ENCODE measurements at regions not wholly inside any gene's neighbourhood (a gene's known extent, or its start where the extent isn't known, plus 50 kb on each side); places are given as distances from the start of the nearest gene placed in this dataset.

DNA sequence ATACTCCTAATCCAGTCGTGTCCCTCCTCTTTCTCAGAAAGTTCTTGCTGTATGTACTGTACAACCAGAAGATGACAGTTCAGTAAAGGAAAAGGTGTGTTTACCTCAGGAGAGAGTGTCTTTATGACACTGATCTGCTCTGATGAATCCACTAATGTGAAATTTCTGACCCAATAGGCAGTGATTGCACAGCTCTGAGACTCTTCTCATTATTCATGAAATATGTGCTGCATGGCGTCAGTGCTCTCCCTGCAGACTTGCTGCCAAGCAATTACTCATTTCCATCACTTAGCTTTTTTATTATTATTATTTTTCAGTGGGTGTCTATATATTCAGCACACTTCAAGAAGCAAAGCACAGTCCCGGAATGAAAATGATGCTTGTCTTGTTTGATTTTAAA lies 389.0 kb downstream of the RASEF start:
- no peak for DNase-seq

DNA sequence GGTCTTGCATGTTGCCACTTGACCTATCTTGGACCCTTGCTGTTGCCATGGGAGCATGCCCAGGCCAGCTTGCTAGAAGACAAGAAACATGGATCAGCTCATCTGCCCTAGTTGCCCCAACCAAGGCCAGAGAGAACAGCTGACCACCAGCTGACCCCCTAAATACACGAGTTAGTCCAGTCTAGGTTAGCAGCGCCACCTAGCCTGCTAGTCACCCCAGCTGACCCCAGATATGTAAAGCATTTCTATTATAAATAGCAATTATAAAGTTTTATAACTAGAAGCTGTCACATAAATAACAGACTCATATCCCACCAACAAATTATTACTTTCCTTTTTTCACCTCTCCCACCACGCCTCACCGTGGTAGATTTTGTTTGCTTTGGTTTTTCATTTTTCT lies 387.8 kb downstream of the RASEF start:
- no peak for DNase-seq

DNA sequence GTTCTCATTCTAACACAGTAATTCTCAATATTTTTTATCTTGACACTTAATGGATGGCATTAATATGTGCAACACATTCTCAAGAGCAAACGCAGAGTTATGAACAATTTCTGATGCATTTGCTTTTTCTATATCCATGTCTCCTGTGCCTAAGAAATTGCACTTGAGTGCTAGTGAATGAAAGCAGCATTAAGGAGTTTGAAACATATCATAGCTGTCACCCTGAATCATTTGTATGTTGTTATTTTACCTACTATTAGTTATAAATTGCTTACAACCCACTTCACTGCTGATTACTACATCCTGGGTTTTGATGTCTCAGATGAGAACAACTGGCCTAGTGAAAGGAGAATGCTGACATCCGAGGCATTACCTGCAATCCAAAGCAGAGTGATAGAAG lies 387.3 kb downstream of the RASEF start:
- DNase-seq: no peak

DNA sequence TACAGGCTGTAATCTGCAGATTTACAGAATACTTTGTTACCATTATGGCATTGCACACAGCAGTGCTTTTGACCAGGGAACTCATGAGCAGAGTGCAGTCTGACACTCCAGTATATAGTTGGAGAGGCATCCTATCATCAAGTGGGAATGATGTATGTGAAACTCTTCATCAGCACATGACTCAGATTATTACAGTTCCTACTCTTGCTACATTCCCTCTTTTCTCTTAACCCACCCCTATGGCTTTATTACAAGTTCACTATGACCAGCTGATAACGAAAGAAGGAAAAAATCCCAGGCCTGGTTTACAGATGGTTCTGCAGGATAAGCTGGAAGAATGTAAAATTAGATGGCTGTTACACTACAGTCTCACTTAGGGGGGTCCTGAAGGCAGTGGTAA lies 385.9 kb downstream of the RASEF start:
- DNase-seq: no peak

DNA sequence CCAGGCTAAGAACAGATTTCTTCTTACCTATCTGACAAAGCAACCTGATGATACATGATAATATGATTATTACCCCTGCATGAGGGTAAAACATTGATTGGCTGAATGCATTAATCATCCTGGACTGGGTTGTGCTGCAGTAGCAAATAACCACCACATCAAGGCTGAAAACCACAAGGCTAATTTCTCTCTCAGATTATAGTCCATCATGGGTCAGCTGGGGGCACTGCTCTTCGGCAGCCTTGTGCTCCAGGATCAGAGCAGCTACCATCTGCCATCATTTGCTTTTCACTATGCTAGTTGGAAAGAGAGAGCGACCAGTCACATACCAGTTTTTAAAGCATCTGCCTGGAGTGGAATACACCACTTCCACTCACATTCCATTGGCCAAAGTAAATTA lies 383.5 kb downstream of the RASEF start:
- DNase-seq: no peak

DNA sequence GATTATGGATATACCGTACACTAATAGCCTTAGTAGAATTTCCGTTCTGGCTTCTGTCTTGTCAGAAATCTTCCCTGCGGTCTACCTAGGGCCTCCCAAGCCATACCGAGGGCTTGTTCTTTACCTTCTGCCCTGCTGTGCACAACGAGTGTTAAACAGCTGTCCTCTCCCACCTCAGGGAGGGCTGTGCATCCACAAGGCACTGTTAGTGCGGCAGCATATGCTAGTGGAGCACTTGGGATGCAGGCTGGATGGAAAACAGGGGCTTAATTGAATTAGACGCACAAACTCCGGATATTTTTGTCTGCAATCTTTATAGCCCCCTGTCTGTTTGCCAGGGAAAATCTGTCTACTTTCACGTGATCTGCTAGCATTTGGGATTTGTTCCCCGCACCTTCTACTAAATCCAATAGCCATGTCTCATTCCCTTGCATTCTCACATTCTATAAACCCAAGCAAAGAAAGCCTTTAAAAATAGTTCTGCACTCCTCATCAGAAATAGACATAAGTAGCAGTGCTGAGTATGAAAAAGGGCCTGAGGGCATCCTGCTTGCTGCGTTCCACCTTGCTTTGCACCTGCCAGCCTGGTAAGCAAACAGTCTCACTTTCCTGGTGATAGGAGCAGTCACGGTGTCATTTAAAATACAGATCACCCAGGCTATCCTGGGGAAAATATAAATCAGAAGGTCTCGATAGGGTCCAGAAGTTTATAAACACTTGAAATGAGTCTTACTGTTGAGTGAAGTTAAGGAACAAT lies 382.6 kb downstream of the RASEF start:
- DNase-seq: no peak

DNA sequence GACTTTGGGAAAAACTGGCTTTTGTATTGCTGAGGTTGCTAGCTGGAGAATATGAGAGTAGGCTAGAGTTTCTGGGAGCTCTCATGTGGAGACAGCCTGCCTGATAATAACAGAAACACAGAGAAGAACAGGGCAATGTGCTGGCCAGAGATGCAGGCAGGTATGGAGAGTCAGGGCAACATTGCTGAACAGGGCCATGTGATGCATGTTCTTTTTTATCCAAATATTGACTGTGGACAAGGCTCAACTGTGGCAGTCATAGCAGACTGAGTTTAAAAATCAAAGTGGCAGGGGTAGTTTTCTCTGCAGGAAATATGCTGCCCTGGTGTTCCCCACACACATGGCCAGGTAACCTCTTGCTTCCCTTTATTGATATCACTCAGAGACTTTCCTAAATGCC lies 381.1 kb downstream of the RASEF start:
- DNase-seq: no peak

DNA sequence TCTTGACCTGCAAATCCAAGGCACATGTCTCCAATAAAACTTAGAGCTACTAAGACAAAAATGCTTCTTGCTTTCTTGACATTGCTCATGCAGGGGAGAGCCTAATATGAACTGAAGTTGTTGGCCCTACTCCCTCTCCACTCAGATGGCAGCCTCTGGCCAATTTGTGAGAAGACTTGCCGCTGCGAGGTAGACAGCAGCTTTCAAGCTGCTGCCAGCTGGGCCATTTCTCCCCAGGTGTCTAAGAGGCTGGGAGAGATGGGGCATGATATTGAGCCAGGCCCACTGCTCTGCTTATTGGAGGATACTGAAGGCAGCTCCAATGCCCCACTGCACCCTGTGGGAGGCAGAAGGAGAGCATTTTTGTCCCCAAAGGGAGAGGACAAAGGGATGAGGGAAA lies 380.5 kb downstream of the RASEF start:
- no peak for DNase-seq

DNA sequence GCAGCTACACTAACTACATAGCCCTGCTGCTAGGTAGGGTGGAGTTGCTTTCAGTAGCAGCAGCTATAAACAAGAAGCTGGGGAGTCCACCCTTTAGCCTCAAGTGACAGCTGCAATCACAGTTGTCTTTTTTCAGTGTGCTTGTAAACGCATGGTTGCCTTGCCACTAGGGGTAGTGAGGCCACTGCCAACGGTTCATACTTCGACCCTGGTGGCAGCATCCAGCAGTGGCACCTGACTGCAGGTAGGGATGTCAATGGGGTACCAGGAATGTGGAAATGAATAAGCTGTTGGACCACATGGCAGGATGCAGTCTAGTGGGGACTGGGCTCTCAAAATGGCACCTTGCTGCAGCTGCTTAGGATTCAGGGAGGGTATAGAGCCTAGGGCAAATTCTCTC lies 367.2 kb downstream of the RASEF start:
- DNase-seq: no peak

DNA sequence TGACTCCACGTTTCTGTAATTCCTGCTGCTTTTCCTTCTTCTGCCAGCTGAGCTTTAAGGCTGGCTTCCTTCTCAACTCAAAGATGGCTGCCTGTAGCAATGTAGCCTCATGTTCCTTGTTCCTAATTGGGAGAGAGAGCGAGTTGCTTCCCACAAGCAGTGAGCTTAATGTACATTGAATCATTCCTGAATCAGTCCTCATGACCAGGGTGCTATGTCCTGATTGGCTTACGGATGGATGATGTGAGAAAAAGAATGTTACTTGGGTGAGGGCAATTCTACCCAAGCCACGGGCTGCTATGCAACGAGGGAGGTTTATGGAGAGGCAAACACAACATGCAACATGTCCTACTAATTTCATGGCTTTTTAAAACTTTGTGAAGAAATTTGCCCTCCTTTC lies 356.2 kb downstream of the RASEF start:
- DNase-seq: no peak

DNA sequence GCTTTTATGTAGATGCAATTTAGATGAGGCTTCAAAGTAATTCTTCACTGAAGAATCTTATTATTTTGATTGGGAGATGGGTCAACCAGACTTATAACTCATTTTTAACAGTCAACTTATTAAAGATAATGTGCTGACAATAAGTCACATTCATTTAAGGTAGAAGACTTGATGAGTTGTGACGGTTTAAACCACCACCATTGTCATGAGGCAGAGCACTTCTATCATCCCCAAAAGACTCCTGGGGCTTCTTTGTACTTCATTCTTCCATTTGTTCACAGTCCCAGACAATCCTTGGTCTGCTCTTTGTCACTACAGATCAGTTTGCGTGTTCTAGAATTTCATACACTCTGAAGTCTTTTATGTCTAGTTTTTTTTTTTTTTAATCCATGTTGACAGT lies 346.1 kb downstream of the RASEF start:
- DNase-seq: no peak

DNA sequence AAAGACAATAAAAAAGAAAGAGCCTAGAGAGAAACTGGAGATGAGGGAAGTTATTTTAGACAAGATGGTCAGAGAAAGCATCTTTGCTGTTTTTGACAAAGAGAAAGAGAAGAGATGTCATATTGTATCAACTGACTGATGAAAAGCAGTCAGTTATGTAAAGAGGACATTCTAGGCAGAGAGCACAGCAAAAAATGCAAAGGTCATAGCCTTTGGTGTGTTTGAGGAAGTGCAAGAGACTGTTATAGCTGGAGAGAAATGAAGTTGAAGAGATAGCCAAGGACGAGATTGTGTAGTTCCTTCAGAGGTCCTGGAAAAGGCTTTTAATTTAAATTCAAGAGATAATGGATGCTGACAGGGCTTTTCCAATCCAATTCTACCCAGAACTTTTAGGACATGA lies 342.4 kb downstream of the RASEF start:
- DNase-seq: no peak

DNA sequence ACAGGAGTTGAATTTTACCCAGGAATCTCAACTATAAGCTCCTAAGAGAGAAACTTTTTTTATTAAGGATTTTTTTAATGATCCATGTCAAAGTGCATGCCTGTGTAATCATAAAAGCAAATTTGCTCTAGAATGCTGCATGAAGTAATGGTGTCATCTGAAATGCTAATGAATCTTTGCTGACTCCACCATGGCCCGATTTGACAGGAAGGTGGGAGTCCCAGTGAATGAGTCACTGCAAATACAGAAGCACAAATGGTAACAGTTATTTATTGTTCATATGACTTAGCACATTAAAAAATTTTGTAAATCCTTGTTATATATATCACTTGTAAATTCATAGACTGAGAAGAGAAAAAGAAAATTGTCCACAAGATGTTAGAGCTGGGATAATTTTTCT lies 341.3 kb downstream of the RASEF start:
- no peak for DNase-seq

DNA sequence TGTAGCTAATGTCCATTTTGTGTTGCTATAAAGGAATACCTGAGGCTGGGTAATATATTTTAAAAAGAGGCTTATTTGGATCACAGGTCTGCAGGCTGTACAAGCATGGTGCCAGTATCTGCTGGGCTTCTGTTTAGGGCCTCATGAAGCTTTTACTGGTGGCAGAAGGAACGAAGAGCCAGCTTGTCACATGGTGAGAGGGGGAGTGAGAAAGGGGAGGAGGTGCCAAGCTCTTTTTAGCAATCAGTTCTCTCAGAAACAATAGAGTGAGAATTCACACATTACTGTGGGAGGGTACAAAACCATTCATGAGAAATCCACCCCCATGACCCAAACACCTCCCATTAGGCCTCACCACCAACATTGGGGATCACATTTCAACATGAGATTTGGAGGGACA lies 340.9 kb downstream of the RASEF start:
- DNase-seq: no peak

DNA sequence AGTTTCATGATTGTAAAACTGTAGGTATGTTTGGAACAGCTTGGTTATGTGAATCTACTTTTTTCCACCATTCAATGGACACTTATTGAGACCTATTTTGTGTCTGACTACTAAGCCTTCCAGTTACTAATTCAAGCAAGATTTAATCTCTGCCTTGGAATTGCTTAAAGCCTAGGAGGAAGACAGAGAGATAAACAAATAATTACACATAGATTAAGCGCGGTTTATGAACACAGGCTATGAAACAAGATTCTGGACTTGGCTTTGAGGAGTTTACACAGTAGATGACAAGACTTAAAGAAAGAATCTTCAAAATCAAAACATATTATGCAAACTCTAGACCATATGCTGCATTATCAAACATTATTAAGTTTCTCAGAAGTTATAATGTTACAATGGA lies 340.4 kb downstream of the RASEF start:
- DNase-seq: no peak

DNA sequence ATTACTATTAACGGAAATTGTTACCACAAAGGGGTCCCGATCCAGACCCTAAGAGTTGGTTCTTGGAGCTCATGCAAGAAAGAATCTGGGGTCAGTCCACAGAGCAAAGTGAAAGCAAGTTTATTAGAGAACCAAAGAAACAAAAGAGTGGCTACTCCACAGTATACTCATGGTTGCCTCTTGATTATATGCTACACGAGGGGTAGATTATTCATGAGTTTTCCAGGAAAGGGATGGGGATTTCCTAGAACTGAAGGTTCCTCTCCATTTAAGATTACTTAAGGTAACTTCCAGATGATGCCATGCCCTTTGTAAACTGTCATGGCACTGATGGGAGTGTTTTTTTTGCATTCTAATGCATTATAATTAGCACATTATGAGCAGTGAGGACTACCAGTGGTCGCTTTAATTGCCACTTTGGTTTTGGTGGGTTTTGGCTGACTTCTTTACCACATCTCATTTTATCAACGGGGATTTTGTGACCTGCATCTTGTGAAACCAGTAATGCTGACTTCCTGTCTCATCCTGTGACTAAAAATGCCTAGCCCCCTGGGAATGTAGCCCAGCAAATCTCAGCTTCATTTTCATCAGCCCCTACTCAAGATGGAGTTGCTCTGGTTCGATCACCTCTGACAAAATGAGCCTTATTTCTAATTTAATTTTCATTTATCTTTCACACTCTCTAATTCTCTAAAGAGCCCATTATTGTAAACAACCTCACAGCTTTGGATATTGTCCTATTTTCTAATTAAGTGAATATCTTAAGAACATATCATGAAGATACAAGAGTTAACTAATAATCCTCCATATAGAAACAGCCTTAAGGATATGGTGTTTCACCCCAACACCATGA lies 336.3 kb downstream of the RASEF start:
- DNase-seq: no peak

DNA sequence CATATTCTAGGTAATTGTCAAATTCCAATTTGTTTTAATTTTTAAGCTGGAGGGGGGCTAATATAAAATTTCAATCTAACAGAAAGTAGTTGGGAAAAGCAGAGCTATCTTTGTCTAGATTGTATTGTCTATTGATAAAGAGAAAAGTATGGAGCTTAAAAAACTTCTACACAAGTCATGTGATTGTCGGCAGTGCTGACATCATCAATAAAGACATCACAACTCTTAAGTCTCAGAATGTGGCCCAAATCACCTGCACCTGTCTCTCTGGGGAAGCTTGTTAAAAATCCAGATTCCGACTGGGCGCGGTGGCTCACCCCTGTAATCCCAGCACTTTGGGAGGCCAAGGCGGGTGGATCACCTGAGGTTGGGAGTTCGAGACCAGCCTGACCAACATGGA lies 333.8 kb downstream of the RASEF start:
- no peak for DNase-seq

DNA sequence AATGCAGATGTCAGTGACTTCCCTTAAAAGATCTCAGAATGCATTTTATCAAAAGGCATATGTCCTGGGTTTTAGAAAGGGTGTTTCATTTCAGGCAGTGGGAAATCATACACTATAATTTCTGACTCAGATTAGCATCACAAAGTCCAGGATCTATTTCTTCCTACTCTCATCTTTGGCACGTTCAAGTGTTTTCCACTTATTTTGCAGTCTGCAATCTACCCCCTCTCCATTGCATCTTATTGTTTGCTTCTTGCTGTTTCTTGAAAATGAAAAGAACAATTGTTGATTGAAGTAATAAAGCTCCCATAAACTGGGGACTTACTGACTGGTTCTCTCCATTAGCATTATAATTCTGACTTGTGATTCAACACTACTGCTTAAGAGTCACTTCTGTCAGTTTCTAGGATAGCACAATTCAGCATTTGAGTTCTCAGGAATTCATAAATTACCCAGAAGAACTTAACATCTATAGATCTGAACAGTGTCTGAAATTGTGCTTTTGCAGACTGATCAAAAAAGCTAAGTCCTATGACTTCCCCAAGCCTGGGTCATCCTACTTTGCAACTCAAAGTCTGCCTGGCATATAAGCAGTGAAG lies 332.9 kb downstream of the RASEF start:
- no peak for DNase-seq

DNA sequence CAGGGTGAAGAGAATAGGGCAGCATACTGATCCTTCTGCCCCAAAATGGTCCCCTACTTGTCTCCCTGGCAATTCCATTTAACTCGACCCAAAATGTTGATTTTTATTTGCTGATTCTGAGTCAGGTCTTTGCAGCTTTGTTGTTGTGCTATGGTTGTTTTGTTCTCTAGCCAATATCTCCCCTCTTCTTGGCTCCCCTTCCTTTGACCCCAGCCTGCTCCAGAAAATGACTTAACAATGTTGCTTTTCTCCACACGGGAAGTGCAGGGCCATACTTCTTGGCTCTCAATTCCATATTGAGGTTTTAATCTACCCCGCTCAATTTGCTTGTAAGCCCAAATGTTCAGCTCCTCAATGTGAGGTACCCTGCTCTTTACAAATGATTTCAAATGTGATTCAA lies 330.0 kb downstream of the RASEF start:
- peak; percentile 58 for DNase-seq

DNA sequence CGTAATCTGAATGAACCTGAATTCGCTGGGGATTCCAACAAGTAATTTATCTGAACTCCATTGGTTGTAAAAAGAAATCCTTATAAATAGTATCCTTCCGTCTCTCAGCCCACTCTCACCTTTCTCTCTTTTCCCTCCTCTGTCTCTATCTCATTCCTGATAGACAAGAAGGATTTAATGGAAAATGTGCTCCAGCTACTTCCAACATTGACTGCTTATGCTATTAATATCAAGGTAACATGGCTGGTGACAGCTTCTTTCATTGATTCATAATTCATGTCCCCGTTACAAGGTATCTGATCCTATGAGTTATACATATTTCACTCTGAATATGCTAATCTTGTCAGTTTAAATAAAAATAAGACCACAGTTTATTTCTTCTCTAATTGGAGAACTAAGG lies 326.8 kb downstream of the RASEF start:
- DNase-seq: no peak

DNA sequence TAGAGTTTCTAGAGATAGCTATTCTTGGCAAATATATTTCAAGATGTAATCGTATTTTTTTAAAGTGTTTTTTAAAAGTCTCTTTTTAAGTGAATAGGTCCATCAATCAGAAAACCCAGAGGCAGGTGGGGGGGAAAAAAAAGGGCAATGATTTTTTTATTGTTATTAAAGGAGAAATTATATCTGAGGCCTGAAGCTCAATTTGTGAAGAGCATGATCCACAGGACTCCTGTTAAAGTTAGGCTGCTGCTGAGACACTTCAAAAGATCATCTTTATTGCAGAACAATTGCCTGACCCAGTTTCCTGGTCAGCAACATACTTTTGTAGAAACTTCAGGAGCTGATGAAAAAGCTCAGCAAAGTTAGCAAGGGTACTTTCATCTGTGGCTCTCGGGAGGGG lies 326.2 kb downstream of the RASEF start:
- no peak for DNase-seq

DNA sequence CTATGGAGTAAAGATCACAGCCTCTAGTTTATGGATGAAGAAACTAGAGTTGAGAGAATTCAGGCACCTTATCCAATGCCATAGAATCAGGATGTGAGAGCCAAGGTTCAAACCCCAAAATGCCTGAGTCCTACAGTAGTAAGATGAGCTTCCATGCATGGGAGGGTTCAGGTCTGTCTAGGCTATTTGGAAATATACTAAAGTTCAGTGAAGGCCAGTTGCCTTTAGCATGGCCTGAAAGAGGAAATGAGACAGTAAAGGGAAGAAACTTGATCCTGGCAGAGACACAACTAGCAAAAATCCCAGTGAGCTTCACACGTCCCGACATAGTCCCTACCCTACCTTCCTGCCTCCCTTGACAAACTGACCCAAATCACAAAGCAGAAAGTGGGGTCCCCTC lies 317.0 kb downstream of the RASEF start:
- no peak for DNase-seq

DNA sequence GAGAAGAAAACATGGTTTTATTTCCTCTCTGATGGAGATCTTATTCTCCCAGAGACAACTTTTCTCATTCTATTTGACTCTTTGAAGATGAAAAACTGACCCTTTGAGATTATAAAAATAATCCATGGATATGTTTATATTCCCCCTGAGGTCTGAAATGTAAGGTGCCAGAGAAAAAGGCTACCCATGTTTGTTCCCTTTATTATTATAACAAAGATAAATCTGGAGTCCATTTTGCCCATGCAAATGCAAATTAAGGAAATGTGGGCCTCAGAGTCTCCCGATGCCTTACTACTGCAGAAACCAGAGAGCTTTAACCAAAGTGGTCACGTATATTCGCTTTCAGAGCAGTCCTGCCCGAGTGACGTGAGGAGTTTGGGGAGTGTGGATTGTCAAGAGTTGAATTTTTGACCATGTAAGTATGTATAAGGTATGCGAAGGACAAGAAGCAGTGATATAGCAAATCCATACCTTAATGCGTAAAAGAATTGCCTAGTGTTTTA lies 312.5 kb downstream of the RASEF start:
- DNase-seq: no peak

DNA sequence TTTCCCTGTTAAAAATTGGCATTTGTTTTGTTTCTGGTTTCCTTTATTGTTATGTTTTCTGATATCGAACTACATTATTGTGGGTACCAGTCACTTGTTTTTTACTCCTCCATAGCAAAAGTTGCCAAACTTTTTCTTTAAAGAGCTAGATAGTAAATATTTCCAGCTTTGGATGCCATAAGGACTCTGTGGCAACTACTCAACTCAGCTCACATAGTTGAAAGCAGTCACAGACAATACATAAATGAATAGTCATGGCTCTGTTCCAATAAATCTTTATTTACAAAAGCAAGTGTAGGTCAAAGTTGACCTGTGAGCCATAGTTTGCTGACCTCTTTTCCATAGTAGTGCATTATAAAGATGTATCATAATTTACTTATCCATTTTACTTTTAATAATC lies 305.0 kb downstream of the RASEF start:
- no peak for DNase-seq
